Activated CD4-positive, alpha-beta memory T cell treated with anti-CD3 and anti-CD28 coated beads, Interleukin-2, amount 10 ng/mL, durations not matched to agents 7 days and 5 days (primary cell): ENCODE measurements at regions not wholly inside any gene's neighbourhood (a gene's known extent, or its start where the extent isn't known, plus 50 kb on each side); places are given as distances from the start of the nearest gene placed in this dataset.

Source experiments
- CTCF ChIA-PET: fragments of 350-600 bp; sonication (Branson Sonifier 250); formaldehyde crosslinking; loops from one replicate; lab custom pipeline; 2021; ENCODE audit warnings: antibody characterized with exemption, inconsistent platforms; lab: Charles Lee
- POLR2A ChIA-PET: fragments of 350-600 bp; sonication (Branson Sonifier 250); formaldehyde crosslinking; loops from one replicate; lab custom pipeline; 2021; ENCODE audit warnings: antibody characterized with exemption; lab: Charles Lee
- DNase-seq: peaks from one replicate; pipeline ENCODE4 v3.0.0-alpha.2; 2020
- H3K27ac Mint-ChIP-seq: one replicate; pipeline ENCODE4 v1.8.0; 2021; ENCODE audit warnings: mild to moderate bottlenecking, mixed read lengths
- H3K27me3 Mint-ChIP-seq: one replicate; pipeline ENCODE4 v1.8.0; 2021; ENCODE audit warnings: mixed read lengths
- H3K36me3 Mint-ChIP-seq: one replicate; pipeline ENCODE4 v1.8.0; 2021; ENCODE audit warnings: low read depth, mixed read lengths
- H3K4me1 Mint-ChIP-seq: one replicate; pipeline ENCODE4 v1.8.0; 2021; ENCODE audit warnings: mixed read lengths
- H3K4me3 Mint-ChIP-seq: one replicate; pipeline ENCODE4 v1.8.0; 2021; ENCODE audit warnings: mild to moderate bottlenecking, mixed read lengths
- H3K9me3 Mint-ChIP-seq: one replicate; pipeline ENCODE4 v1.8.0; 2021; ENCODE audit warnings: mixed read lengths

DNA sequence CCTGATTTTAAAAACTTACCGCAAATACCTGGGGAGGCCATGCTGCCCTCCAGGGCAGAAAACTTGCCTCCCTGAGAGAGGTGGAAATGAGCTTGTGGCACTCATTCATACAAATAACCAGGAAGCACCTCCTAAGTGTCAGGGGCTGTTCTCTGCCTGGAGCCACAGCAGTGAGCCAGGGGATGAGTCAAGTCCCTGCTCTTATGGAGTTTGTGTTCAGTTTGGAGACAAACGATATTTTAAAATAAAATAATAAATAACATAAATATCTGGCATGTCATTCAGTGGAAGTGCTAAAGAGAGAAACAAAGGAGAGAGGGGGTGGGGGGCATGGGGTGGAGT, 313.8 kb downstream of the C16orf95 start:
- no peak for DNase-seq
- no peaks in the 10 kb centered on the region for H3K27me3 Mint-ChIP-seq
- no peaks in the 10 kb centered on the region for H3K4me1 Mint-ChIP-seq
- no peak overlapping the region for H3K27ac Mint-ChIP-seq
- CTCF ChIA-PET, result interaction anchor here (1.7 kb wide), 1 partner anchor 60 kb away, joined by 3 read pairs; no protein-coding TSS in a partner anchor
- POLR2A ChIA-PET, result no interaction called here
- H3K9me3 Mint-ChIP-seq, result peaks cover 6% of the 10 kb centered on the region
- no peak overlapping the region for H3K4me3 Mint-ChIP-seq
- H3K36me3 Mint-ChIP-seq, result no peaks in the 10 kb centered on the region

DNA sequence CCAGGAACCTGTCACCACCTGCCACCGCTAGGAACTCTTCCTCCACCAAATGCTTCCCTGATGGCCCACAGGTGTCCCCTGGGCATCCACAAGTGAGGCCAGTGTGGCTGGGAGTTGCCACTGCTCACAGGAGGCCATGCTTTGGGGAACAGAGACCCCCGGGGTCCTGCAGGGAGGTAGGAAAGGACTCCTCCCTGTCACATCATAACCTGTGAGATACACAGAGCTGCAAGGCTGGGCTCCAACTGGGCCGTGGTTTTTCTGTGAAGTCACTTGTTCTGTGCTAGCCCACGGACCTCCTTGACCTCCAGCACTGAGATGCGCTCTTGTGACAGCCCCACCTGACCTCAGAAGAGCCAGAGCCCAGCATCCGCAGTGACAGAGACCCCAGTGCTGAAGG, 311.2 kb downstream of the C16orf95 start:
- no peaks in the 10 kb centered on the region for H3K36me3 Mint-ChIP-seq
- H3K27ac Mint-ChIP-seq, result no peak overlapping the region
- H3K4me1 Mint-ChIP-seq, result no peaks in the 10 kb centered on the region
- H3K27me3 Mint-ChIP-seq, result no peaks in the 10 kb centered on the region
- no peak overlapping the region for H3K4me3 Mint-ChIP-seq
- POLR2A ChIA-PET, result no interaction called here
- no peak for DNase-seq
- no peaks in the 10 kb centered on the region for H3K9me3 Mint-ChIP-seq
- CTCF ChIA-PET, result no interaction called here

DNA sequence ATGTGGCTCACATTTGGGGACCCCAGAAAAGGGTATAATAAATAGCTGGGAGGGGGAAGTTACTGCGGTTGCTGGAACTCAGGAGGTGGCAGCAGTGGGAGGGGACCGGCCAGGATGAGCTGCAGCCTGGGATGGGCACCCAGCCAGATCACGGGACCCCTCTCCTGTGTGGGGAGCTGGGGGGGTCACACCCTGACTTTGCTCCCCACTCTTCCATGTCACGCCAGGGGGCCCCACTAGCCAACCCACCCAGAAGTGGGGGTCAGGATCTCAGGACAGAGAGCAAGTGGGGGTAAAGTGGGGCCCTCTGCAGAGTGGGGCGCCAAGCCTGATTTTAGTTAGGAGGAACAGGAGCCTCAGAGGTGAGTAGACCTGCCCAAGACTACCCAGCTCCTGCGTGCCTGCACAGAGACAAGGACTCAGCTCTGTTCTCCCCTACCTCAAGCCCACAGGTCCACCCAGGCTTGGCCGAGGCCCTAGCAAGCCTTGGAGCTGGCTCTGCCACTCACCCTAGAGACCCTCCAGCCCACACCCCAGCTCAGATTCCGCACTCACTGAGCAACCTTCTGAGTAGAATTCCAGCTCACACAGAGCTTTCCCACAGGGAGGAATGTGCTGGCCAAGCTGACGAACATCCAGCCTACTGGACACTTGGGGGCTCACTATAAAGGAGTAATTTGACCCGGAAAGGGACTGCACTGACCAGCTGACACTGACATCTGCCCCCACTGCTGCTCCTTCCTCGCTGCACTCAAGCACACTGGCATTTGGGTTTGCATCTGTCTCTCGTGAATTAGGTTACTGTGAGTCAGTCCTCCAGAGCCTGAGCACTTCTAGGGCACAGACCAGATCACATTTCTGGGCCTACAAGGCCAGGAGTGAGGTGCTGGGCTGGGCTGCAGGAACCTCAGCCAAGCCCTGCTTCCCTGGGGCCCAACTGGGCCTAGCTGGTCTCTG, 310.1 kb downstream of the C16orf95 start:
- Mint-ChIP-seq H3K27me3 (no peaks in the 10 kb centered on the region), H3K27ac (no peak overlapping the region), H3K4me3 (no peak overlapping the region), H3K36me3 (no peaks in the 10 kb centered on the region), H3K9me3 (no peaks in the 10 kb centered on the region), H3K4me1 (no peaks in the 10 kb centered on the region)
- ChIA-PET CTCF (no interaction called here), POLR2A (no interaction called here)
- no peak for DNase-seq

DNA sequence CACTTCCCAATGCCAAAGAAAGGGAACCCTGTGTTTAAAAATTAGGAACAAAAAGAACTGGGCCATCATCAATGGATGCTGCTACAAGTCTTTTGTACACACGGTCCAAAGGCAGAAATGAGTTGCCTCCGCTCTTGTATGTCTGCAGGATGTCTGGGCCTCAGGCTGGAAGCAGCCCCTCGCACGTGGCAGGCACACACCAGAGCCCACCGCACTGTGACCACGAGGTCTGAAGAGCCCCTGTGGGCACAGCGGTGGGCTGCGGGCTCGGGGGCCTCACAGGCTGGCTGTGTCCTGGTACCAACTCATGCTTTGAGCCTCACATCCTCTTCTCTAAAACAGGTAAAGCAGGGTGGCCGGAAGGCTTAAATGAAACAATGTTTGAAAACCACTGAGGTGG, 309.3 kb downstream of the C16orf95 start:
- Mint-ChIP-seq H3K4me1 (no peaks in the 10 kb centered on the region), H3K27ac (no peak overlapping the region), H3K9me3 (no peaks in the 10 kb centered on the region), H3K36me3 (no peaks in the 10 kb centered on the region), H3K4me3 (no peak overlapping the region), H3K27me3 (no peaks in the 10 kb centered on the region)
- POLR2A ChIA-PET, result no interaction called here
- DNase-seq, result no peak
- CTCF ChIA-PET, result no interaction called here

DNA sequence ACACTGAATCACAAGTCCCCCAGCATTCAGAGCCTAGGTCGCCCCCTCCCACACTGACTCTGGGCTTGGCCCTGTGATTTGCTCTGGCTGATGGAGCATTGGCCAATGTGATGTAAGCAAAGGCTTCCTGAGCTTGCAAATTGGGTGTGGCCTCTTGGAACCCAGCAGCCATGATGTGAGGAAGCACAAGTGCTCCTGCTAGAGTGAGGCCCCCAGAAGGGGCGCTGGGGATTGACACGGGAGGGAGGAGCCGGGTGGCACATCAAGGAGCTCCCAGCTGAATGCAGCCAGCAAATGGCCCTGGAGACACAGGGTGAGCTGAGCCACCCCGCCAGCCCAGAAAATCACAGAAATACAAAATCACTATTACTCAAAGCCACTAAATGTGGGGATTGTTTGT, 308.5 kb downstream of the C16orf95 start:
- H3K9me3 Mint-ChIP-seq, result no peaks in the 10 kb centered on the region
- no peak overlapping the region for H3K4me3 Mint-ChIP-seq
- no peaks in the 10 kb centered on the region for H3K36me3 Mint-ChIP-seq
- POLR2A ChIA-PET, result no interaction called here
- CTCF ChIA-PET, result no interaction called here
- H3K4me1 Mint-ChIP-seq, result no peaks in the 10 kb centered on the region
- H3K27ac Mint-ChIP-seq, result no peak overlapping the region
- no peak for DNase-seq
- no peaks in the 10 kb centered on the region for H3K27me3 Mint-ChIP-seq

DNA sequence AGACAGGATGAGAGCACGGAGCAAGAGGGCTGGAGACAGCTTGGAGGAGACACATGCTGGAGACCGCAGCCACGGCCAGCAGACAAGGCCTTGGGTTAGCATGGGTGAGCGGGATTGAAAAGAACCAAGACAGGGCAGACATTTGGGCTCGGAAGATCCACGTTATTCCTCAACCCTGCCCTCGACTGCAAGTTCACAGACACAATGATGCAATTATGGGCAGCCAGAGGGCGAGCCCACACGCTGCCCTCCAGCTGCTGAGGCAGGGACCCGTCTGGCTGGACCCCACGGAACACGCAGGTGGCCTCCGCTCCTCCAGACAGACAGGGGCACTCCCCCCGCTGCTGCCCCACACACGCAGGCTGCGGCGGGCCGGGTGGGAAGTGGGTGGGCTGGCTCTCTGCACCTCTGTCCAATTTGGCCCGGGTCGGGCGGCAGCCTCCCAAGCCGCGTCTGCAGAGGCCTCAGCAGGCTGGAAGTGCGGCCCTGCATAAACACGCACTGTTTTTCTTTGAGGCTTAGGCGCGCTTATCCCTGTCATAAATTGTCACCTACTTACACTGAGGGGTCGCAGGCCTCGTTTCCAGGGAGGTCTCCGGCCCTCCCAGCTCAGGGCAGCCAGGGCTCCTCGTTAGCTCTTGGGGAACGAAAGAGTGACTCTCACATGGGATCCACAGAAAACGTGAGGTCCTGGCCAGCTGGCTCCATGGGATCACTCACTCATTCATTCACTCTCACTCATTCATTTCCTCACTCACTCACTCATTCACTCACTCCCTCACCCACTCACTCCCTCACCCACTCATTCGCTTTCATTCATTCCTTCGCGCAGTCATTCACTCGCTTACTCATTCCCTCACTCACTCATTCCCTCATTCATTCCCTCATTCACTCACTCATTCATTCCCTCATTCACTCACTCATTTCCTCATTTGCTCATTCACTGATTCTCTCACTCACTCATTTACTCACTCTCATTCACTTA, 303.9 kb downstream of the C16orf95 start:
- no peak overlapping the region for H3K4me3 Mint-ChIP-seq
- no peak overlapping the region for H3K27ac Mint-ChIP-seq
- H3K4me1 Mint-ChIP-seq, result no peaks in the 10 kb centered on the region
- POLR2A ChIA-PET, result no interaction called here
- no peak for DNase-seq
- no peaks in the 10 kb centered on the region for H3K36me3 Mint-ChIP-seq
- CTCF ChIA-PET, result no interaction called here
- no peaks in the 10 kb centered on the region for H3K9me3 Mint-ChIP-seq
- peaks cover 7% of the 10 kb centered on the region for H3K27me3 Mint-ChIP-seq

DNA sequence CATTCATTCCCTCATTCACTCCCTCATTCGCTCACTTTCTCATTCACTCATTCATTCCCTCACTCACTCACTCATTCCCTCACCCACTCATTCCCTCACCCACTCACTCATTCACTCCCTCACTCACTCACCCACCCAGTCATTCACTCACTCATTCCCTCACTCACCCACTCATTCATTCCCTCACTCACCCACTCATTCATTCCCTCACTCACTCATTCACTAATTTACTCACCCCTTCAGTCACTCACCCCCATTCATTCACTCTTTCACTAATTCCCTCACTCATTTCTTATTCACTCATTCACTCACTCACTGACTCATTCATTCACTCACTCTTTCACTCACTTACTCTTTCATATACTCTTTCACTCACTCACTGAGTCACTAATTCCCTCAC, 303.1 kb downstream of the C16orf95 start:
- H3K9me3 Mint-ChIP-seq, result no peaks in the 10 kb centered on the region
- ChIA-PET POLR2A (no interaction called here), CTCF (no interaction called here)
- no peak overlapping the region for H3K27ac Mint-ChIP-seq
- no peaks in the 10 kb centered on the region for H3K4me1 Mint-ChIP-seq
- no peak overlapping the region for H3K4me3 Mint-ChIP-seq
- no peaks in the 10 kb centered on the region for H3K36me3 Mint-ChIP-seq
- H3K27me3 Mint-ChIP-seq, result peaks cover 7% of the 10 kb centered on the region
- DNase-seq, result no peak

DNA sequence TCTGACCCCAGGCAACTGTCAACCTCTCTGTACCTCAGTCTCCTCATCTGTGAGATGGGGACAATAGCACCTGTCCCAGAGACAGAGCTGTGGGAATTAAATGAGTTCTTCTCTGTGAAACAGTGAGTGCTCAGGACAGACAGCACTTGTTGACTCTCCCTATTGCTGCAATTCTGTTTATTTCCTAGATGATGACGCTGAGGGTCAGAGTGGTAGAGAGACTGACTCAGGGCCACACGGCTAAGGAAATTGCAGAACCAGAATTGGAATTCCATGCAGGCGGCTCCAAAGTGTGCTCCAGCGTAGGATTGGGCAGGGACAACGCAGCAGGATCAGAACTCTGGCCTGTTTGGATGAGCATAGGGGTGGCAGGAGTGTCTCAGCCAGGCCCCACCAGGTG, 302.2 kb downstream of the C16orf95 start:
- H3K27ac Mint-ChIP-seq, result no peak overlapping the region
- no peaks in the 10 kb centered on the region for H3K9me3 Mint-ChIP-seq
- ChIA-PET POLR2A (no interaction called here), CTCF (no interaction called here)
- no peak overlapping the region for H3K4me3 Mint-ChIP-seq
- no peaks in the 10 kb centered on the region for H3K36me3 Mint-ChIP-seq
- no peaks in the 10 kb centered on the region for H3K4me1 Mint-ChIP-seq
- peaks cover 7% of the 10 kb centered on the region for H3K27me3 Mint-ChIP-seq
- no peak for DNase-seq

DNA sequence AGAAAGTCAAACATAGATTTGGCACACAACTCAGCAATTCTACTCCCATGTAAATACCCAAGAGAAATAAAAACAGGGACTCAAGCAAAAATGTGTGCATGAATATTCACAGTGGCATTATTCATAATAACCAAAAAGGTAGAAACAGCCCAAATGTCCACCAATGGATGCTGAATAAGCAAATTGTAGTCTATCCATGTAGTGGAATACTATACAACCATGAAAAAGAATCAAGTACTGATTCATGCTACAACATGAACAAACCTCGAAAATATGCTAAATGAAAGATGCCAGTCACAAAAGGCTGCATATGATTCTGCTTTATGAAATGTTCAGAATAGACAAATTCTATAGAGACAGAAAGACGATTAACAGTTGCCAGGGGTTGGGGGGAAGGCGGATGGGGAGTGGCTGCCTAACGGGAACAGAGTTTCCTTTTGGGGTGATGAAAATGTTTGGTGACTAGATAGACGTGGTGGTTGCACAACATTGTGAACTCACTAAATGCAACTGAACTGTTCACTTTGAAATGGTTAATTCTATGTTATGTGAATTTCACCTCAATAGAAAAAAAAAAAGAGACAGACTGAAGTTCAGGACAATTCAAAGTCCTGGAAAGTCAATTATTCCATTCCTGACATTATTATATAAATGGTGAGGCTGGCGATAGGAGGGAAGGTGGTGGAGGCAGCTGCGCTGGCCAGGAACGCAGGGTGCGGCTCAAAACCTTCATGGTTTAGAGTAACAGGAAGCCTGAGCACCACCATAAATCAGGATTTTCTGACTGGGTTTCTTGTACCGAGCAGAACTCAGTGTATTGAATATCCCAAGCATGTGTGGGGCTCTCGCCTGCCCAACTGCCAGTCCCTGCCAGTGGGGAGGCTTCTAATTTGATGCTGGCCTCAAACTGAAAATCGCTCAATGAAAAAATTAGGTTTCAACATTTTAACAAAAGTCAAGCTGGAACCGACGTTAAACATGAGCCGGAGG, 300.9 kb downstream of the C16orf95 start:
- Mint-ChIP-seq H3K4me1 (no peaks in the 10 kb centered on the region), H3K9me3 (no peaks in the 10 kb centered on the region), H3K27ac (no peak overlapping the region), H3K4me3 (no peak overlapping the region), H3K27me3 (peaks cover 7% of the 10 kb centered on the region), H3K36me3 (no peaks in the 10 kb centered on the region)
- POLR2A ChIA-PET, result no interaction called here
- DNase-seq, result no peak
- CTCF ChIA-PET, result no interaction called here

DNA sequence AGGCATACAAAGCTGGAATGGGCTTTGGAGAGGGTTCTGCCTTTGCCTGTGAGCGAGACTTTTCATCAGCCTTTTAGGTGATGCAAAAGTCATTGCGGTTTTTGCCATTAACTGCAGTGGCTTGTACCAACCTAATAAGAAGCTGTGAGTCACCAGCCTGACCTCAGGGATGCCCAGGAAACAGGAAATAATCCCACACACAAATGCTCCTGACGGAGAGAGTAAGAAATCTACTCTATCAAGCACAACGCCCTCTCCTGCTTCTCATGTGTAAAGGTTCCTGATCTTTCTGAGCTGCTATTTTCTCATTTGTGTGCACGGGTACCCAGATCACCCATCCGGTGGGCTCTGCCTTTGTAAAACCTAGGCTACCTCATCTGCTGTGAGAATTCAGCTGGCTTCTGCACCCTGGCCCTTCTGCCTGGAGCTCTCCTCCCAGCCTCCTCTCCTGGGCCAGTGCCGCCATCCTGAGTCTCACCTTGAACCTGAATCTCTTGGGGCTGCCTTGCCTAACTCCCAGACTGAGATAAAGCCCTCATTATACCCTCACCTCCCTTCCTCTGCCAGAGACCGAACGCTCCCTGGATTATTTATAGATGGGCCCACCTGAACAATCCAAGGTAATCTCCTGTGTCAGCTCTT, 299.7 kb downstream of the C16orf95 start:
- Mint-ChIP-seq H3K36me3 (no peaks in the 10 kb centered on the region), H3K4me1 (no peaks in the 10 kb centered on the region), H3K4me3 (no peak overlapping the region), H3K27me3 (peaks cover 10% of the 10 kb centered on the region), H3K9me3 (no peaks in the 10 kb centered on the region), H3K27ac (no peak overlapping the region)
- ChIA-PET POLR2A (no interaction called here), CTCF (interaction anchor here (1.0 kb wide), 1 partner anchor 45 kb away, joined by 3 read pairs; no protein-coding TSS in a partner anchor)
- no peak for DNase-seq

DNA sequence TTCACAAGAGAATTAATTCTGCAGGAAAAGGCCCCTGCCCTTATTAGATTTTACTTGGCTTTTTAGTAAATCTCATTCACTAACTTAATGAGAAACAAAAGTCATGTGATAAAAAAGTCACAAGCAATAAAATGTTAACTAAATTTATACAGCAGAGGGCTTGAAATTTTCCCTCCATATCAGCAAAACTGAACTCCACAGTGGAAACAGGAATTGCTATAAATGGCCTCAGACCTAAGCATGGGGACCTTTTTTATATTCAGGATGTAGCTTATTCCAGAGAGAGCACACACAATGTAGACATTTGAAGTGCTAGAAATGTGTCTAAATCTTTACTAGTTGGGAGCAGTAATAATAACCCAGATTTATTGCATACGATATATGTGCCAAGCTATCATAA, 291.5 kb downstream of the C16orf95 start:
- Mint-ChIP-seq H3K4me3 (no peak overlapping the region), H3K4me1 (no peaks in the 10 kb centered on the region), H3K36me3 (no peaks in the 10 kb centered on the region), H3K27ac (no peak overlapping the region), H3K9me3 (no peaks in the 10 kb centered on the region), H3K27me3 (peaks cover 2% of the 10 kb centered on the region)
- no peak for DNase-seq
- POLR2A ChIA-PET, result no interaction called here
- CTCF ChIA-PET, result no interaction called here

DNA sequence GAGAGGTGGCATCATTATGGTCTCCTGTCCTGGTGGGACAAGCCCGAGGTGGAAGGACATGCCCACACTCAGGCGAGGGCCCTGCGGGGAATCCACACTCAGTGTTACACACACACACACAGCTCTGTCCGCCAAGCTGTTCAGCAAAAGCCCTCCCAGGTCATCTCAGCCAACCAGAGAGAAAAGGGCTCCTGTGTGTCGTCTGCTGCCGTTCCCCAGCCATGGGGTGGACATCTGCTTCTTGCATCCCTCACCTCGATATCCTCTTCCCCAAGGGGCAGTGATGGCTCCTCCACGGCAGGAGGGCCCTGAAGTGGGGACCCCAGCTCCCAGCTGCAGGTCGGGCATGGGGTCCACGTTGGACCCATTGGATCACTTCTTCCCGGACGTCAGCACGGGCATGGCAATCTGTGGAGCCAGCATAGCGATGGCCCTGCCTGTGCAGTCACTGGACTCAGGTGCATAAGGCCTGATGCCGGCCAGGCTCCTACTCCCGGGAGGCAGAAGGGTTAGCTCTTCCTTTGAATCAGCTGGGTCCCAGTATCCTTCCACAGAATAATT, 290.1 kb downstream of the C16orf95 start:
- no peaks in the 10 kb centered on the region for H3K27me3 Mint-ChIP-seq
- H3K27ac Mint-ChIP-seq, result no peak overlapping the region
- no peaks in the 10 kb centered on the region for H3K36me3 Mint-ChIP-seq
- no peaks in the 10 kb centered on the region for H3K9me3 Mint-ChIP-seq
- no peak for DNase-seq
- ChIA-PET CTCF (no interaction called here), POLR2A (no interaction called here)
- no peak overlapping the region for H3K4me3 Mint-ChIP-seq
- H3K4me1 Mint-ChIP-seq, result no peaks in the 10 kb centered on the region
